KBM-7 (cell line): ENCODE measurements at regions not wholly inside any gene's neighbourhood (a gene's known extent, or its start where the extent isn't known, plus 50 kb on each side); places are given as distances from the start of the nearest gene placed in this dataset.

ENCODE experiments used
- DNase-seq: peaks from one replicate; pipeline ENCODE4 v3.0.0-alpha.2; 2015
- in situ Hi-C: fragments of 300-500 bp; cut with MboI; formaldehyde crosslinking; loops from 2 replicates; pipeline ENCODE4 v1.14.3; 2020; ENCODE audit warnings: low sequenced_read_pairs, low pct_unique_long_range_greater_than_20kb, mixed read lengths

DNA sequence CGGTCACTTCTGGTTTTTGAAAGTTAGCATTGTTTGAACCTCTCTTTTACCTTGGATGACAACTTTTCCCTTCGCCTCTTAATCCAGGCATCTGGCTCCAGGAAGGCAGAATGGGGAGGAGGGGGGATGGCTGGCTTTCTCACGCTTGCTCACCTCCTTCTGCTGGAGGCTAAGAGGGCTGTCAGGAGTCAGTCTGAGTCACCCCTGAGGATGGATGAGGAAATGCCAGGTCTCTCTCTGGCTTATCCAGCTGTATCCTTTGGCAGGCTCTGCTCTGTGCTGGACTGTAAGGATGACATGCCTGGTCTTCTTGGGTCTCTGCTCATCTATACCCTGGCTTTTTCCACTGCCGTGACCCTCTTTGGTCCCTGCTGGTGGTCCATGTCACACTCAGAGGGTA is 142.9 kb upstream of the GYPC start:
- DNase-seq, result no peak
- in situ Hi-C loops, result no loop called here

DNA sequence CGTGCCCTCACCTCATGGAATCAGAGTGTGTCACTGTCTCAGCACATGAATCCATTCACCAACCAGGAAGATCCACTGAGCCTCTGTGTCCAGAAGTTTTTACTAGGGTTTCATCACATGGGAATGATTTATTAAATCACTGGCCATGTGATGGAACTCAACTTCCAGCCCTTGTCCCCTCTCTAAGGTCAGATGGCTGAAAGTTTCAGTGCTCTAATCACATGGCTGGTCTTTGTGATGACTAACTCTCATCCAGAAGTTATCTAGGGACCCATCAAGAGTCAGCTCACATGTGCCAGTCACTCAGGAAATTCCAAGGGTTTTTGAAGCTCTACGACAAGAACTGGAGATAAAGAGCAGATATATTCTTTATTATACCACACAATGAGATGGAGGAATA is 140.5 kb upstream of the GYPC start:
- DNase-seq, result no peak
- in situ Hi-C loops, result no loop called here

DNA sequence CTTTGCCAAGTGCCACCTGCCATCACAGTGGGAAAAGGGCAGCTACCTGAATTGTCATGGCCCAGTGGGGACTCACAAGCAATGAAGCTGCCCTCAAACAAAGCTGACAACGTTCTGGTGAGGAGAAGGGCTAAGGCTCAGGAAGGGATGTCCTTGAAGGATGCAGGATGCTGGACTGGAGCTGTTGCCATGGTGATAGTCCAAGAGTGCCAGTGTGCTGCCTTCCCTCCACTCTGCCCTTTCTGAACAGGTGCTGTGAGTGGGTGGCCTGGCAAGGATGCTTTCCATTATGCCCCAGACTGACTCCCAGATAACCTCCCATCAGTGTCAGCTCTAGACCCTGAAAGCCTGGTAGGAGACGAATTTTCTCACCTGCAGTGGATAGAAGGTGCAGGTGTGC is 137.8 kb upstream of the GYPC start:
- no peak for DNase-seq
- in situ Hi-C loops, result no loop called here

DNA sequence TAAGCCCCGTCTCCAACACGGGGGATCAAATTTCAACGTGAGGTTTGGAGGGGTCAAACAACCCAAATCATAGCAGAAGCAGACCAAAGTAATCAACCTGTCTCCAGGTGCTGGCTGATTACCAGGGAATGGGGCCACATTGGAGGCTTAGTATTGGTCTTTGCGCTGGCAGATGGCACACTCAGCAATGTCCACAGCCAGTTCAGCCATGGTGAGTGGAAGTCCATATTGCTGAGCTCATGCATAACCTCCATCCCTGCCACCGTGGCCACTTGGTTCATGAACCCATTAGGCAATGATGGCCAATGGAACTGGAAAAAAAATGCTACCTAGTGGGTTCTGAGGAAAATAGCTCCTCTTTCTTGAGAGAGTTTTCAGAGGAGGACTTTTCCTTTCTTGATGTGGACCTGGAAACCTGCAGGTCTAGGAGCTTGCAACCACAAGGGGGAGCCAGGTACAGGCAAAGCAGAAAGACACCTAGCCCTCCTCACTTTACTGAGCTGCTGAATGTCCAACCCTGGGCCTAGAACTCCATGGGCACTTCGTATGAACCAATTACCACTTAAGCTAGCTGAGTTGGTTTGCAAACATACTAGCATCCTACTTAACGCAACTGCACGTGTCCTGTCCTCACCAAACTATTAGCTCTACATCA is 128.0 kb upstream of the GYPC start:
- DNase-seq, result peak; percentile 58
- in situ Hi-C loops, result no loop called here

DNA sequence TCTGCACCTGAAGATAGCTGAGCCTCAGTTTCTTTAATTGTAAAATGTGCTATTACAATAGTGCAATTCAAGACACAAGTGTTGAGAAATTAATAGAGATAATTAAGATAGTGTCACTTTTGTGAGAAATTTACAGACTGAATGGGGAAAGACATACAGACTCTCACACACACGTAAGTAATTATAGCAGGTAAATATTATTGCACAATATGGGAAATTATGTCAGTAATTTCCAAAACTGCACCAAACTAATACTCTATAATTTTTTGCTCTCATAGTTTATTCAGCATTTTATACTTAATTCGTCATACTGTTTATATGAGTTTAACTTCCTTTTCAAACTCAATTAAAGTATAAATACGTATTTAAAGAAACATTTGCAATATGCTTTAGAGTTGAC is 124.9 kb upstream of the GYPC start:
- DNase-seq, result no peak
- in situ Hi-C loops, result no loop called here

DNA sequence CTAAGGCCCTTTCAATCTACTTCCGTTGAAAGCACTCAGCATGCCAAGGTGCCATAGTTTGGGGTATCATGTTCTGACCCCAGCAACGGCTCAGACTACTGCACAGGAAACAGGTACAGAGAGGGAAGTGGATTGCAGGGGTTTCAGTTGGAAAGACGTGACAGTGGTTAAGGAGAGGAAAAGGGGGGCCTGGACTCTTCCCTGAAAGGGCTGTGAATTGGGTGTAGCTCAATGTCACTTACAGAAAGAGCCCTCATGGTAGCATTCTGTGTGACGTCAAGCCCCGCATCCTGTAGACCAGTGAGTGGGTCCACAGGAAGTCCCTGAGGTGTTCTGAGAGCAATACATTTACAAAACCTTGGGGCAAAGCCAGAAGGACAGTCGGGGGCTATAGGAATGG is 121.5 kb upstream of the GYPC start:
- in situ Hi-C loops, result no loop called here
- peak; percentile 3 for DNase-seq

DNA sequence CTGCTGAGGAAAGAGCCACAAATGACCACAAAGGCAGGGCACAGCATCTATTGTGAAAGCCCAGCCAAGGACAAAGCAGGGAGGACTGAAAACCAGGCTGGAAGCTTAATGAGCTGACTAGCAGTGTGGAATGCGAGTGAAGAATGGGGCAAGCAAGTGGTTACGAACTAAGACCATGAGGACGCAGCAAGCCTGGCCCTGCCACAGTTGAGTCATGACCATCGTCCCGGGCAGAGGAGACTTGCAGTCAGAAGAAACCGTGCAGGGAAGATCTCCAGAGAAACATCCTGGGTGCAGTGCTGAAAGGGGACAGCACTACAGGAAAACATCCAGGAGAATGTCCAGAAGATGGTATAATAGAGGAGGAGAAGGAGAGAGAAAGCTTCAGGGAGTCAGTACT is 120.5 kb upstream of the GYPC start:
- in situ Hi-C loops, result no loop called here
- no peak for DNase-seq

DNA sequence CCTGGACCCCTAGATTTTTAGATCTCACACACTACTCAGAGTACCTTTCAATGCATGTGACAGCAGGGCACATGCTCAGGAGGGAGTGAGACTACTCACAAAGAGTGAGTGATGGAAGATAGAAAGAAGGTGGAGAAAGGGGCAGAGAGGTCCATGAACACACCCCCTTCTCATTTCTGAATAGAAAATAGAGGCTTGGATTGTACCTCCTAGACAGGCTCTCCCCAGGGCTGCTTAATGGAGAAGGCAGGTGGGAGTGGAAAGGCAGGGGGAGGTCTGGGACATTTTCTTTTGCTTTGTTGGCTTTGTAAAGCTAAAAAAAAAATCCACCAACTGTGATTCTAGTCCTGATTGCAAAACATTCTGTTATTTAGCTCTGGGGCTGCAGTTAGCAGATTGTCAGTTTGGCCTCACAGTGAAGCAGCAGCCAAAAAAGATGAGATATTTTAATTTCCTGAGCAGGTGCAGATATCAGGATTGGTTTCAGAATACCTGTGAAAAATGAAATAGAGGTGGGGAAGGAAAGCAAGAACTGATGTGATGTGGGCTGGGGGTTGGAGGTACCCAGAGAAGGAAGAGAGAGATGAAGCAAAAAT is 119.3 kb upstream of the GYPC start:
- DNase-seq, result no peak
- in situ Hi-C loops, result no loop called here

DNA sequence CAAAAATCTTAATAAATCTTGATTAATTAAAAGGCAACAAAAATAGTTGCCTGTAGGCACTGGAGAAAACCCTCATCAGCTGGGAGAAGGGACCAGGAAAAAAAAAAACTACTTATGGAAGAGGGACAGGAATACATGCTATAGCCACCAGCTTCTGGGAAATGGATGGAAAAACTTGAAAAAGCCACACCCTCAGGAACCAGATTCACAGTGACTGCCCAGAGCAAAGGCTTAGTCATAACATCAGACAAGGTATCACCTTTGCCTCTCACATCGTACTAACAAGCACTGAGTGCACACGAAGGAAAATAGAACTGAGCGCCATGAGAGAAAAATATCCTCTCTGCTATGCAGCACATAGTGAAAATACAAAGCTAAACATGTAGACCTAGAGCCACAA is 116.9 kb upstream of the GYPC start:
- no peak for DNase-seq
- in situ Hi-C loops, result no loop called here

DNA sequence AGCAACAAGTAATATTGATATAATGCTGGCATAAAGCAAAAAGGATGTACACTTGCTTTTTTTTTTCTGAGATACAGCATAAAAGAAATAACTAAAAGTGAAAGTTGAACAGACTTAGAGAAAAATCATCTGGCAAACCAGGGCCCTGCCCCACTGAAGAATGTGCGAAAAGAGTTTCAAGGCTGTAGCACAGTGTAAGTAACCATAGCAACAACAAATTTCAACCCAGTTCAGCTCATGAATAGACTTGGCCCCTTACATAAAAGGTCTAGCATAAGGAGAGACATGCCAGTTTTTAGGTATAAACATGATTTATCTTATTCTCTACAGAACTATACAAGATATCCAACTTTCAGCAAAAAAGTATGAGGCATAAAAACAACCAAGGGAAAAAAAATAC is 113.7 kb upstream of the GYPC start:
- DNase-seq, result no peak
- in situ Hi-C loops, result no loop called here

DNA sequence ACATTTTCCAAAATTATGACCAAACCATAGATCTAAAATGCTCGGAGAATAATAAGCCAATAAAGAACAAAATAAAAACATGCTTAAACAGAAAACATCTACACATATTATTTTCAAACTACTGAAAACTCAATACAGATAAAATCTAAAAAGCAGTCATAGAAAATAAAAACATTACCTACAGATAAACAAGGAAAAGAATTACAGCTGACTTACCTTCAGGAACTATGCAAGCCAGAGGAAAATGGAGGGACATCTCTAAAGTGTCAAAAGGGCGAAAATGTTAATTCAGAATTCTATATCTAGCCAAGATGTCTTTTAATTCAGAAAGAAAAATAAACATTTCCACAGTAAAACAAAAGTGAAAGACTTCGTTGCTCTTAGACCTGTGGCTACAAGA is 112.9 kb upstream of the GYPC start:
- in situ Hi-C loops, result no loop called here
- peak; percentile 2 for DNase-seq

DNA sequence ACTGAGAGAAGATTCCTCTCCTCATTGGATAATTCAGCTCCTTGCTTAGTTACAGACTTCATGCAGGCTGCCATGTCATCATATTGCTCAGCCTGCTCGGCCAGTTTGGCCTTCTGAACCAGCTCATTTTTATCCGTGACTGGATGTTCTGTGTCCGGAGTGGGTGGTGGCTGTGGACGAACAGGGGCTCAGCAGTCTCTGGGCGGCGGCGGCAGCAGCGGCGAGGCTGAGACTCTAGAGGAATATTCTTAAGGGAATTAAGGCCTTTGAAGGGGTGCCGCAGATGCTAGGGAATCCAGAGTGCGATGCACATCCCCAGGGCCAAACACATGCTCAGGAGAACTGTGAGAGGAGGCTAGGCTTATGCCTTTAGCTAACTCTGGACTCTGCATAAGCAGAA is 97.9 kb upstream of the GYPC start:
- in situ Hi-C loops, result no loop called here
- DNase-seq, result no peak

DNA sequence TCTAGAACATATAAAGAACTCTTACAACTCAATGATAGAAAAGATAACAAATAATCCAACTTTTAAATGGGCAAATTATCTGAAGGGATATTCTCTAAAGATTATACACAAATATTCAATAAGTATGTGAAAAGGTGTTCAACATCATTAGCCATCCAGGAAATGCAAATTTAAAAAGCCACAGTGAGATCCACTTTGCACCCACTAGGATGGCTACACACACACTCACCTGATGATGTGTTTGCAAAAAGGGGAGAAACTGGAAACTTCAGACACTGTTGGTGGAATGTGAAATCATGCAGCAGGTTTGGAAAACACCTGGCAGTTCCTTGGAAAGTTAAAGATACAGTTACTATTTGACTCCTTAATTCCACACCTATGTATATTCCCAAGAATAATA is 87.2 kb upstream of the GYPC start:
- in situ Hi-C loops, result no loop called here
- DNase-seq, result no peak

DNA sequence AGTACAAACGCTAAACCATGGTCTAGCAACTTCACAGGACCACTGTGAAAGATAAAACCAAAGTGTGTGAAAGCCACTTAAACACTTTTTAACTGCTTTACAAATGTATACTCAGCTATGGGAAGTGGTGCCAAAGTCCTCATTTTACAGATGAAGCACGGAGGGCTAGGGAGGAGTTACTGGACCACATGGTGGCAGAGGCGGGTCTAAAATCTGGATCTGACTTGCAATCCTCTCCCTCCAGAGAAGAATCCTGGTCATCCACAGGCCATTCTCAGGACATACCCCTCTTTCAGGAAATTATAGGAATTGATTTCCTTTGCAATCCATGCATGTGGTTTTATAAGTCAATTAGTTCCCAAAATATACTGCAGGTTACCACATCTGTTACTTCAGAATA is 84.6 kb upstream of the GYPC start:
- in situ Hi-C loops, result no loop called here
- DNase-seq, result no peak

DNA sequence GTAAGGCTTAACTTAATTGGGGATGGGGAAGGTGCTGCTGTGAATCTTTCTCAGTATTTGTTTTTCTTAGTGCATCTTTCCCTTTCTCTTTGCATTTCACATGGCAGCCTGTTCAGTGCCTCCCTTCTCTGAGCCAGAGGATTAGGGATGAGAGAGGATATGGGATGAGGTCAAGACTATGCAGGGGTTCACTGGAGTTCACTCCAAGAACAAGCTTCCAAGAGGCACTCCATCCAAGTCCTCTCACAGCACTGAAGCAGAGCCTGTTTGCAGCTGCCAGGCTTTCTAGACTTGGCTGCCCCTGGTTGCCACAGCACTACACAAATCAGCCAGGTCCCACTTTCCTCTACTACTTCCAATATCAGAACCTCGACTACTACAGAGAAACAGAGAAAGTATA is 80.3 kb upstream of the GYPC start:
- in situ Hi-C loops, result no loop called here
- no peak for DNase-seq

DNA sequence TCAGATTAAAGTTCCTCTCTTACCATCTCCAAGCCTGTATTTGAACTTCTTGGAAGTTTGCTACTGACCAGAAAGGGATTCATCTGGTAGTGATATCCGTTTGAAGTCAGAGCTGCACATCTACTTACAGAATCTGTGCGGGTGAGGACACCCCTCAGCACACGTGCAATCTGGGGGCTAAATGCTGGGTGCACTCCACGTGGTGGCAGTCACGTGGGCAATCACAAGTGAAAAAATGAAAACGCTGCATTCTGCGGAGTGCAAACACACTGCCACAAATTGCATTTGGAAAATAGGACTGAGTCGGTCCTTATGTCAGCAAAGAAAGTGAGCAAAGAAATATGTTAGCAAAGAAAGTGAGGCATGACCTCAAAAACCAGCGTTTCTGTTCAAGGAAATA is 76.1 kb upstream of the GYPC start:
- in situ Hi-C loops, result no loop called here
- no peak for DNase-seq

DNA sequence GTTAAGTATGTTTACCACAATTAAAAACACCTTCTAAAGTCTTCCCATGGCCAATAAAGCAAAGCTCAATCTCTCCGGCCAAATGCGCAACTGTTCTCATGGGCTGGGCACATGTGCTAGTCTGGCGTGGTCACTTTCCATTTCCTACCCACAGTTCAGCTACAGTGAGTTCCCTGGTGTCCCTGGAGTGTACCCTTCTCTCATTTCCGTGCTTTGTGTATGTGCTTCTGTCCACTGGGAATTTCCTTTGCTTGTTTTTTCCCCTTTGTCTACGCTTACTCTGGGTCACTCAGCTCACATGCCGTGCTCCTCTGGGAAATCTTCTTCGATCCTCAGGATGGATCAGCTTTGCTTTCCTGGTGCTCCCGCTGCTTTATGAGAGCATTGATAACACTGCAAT is 69.6 kb upstream of the GYPC start:
- in situ Hi-C loops, result no loop called here
- DNase-seq, result no peak

DNA sequence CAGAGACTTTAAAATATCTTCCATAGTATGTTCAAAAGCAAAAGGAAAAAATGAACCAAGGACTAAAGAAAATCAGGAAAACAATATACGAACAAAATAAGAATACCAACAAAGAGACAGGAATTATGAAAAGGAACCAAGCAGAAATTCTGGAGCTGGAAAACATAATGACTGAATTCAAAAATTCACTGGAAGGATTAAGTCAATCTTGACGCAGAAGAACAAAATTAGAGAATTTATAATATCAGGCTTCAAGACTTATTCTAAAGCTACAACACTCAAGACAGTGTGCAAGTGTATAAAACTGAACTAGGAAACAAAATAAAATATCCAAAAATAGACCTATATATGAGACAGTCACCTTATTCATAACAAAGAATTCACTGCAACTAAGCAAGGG is 56.9 kb upstream of the GYPC start:
- in situ Hi-C loops, result no loop called here
- DNase-seq, result no peak

DNA sequence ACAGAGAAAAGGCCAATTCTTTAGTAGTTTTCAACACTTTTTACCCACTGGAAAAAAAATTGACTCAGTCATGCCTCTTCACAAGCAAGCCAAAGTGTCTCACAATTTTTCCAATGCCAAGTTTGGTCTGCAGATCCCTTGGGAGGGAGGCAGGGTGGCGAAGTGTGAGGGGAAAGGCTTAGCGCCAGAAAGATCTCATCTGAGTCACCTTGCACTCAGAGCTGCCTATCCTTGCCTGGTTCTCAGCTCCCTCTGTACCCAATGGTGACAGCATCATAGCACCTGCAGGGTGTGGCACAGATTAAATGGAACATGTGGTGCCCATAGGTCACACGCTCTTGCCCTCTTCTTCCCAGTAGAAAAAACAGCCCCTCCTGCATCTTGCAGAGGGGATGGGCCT is 55.2 kb upstream of the GYPC start:
- in situ Hi-C loops, result no loop called here

DNA sequence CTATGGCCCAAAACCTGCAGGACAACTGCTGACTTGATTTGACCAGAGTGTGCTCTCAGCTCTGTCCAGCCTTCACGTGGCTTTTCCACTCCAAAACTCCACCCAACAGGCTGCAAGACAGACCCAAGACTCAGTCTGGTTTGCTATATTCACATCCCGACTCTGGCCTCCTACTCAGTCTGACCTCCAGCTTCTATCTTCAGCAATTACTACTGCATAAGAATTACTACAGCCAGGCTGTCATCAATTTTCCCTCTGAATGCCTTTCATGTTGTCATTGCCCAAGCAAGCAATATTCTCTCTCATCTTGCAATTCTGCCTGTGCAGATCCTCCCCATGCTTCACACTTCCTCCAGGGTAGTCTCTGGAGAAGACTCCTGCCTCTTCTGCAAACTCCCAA is 53.6 kb upstream of the GYPC start:
- in situ Hi-C loops, result no loop called here

More for the DNA sequence above, 55.2 kb upstream of the GYPC start:
- no peak for DNase-seq

More for the DNA sequence above, 53.6 kb upstream of the GYPC start:
- DNase-seq, result no peak
